GM12878 (cell line): ENCODE measurements at regions not wholly inside any gene's neighbourhood (a gene's known extent, or its start where the extent isn't known, plus 50 kb on each side); places are given as distances from the start of the nearest gene placed in this dataset.

Source experiments
- ATAC-seq: fragments of 200-7000 bp; cut with Tn5 transposase; 3 replicates; pipeline ENCODE4 v1.9.1; 2020; ENCODE audit warnings: mild to moderate bottlenecking, moderate library complexity
- BruUV-seq: library from RNA; stranded (reverse); fragments of 400-500 nt; replicated peaks from 2 replicates; lab custom pipeline; 2021; lab: Mats Ljungman, UMichigan
- CTCF ChIA-PET: fragments of 300-600 bp; sonication (Branson Sonifier 250); formaldehyde crosslinking; extraction: SDS; loops from one replicate; lab custom pipeline; 2021; ENCODE audit warnings: inconsistent platforms; lab: Yijun Ruan, JAX
- POLR2A ChIA-PET: fragments of 350-600 bp; formaldehyde crosslinking; extraction: SDS; loops from one replicate; lab custom pipeline; 2021; ENCODE audit warnings: inconsistent platforms; lab: Charles Lee
- RAD21 ChIA-PET: fragments of 300-600 bp; sonication (Branson Sonifier 250); formaldehyde crosslinking; loops from one replicate; lab custom pipeline; 2023; ENCODE audit warnings: antibody characterized with exemption; ENCODE audit not compliant: unreplicated experiment; lab: Charles Lee
- SMC1A ChIA-PET: fragments of 300-600 bp; sonication (Branson Sonifier 250); formaldehyde crosslinking; loops from one replicate; lab custom pipeline; 2023; ENCODE audit not compliant: unreplicated experiment, uncharacterized antibody; lab: Charles Lee
- DNase-seq: peaks from one replicate; pipeline ENCODE4 v3.0.0-alpha.2; 2011; ENCODE audit warnings: low read depth, low spot score
- FAIRE-seq: peaks from 3 replicates; lab custom pipeline; 2011; peaks lifted over from hg19 to GRCh38; lab: Jason Lieb, UNC
- H2AFZ ChIP-seq: 2 replicates; pipeline ENCODE4 v1.6.0; 2011; ENCODE audit warnings: low read depth, low read length, control low read depth; ENCODE audit not compliant: control insufficient read depth
- H3K27ac ChIP-seq: 2 replicates; pipeline ENCODE4 v1.5.1; 2011; ENCODE audit warnings: control low read depth; ENCODE audit not compliant: control insufficient read depth, insufficient read depth
- H3K27me3 ChIP-seq, 2 experiments: replicated peaks in 1 of 2; 2 replicates each; pipeline versions ENCODE4 v1.6.0 to v1.6.1; 2011; ENCODE audit warnings: low read length in 1 of 2; ENCODE audit not compliant: control insufficient read depth in 2 of 2, insufficient read depth in 2 of 2
- H3K36me3 ChIP-seq, 2 experiments: 2 replicates each; pipeline ENCODE4 v1.5.1; 2011; ENCODE audit warnings: low read length in 1 of 2; ENCODE audit not compliant: control insufficient read depth in 2 of 2, insufficient read depth in 2 of 2
- H3K4me1 ChIP-seq: 2 replicates; pipeline ENCODE4 v1.6.1; 2011; ENCODE audit warnings: mild to moderate bottlenecking, low read length, moderate library complexity, mixed read lengths; ENCODE audit not compliant: control insufficient read depth, insufficient read depth
- H3K4me2 ChIP-seq: 2 replicates; pipeline ENCODE4 v1.6.0; 2011; ENCODE audit warnings: control low read depth; ENCODE audit not compliant: control insufficient read depth, insufficient read depth
- H3K4me3 ChIP-seq: fragments of 200-600 bp; sonication (generic); 2 replicates; pipeline ENCODE4 v1.5.1; 2016
- H3K79me2 ChIP-seq: 2 replicates; pipeline ENCODE4 v1.6.0; 2011; ENCODE audit warnings: low read length; ENCODE audit not compliant: control insufficient read depth, insufficient read depth
- H3K9ac ChIP-seq: 2 replicates; pipeline ENCODE4 v1.8.0; 2011; ENCODE audit warnings: low read length, control low read depth, mixed read lengths; ENCODE audit not compliant: control insufficient read depth, insufficient read depth
- H3K9me3 ChIP-seq: replicated peaks from 3 replicates; pipeline ENCODE4 v1.5.1; 2011; ENCODE audit warnings: mild to moderate bottlenecking, low read length; ENCODE audit not compliant: control insufficient read depth, insufficient read depth
- H4K20me1 ChIP-seq: 2 replicates; pipeline ENCODE4 v1.6.0; 2011; ENCODE audit not compliant: control insufficient read depth, insufficient read depth
- BRCA1 ChIP-seq: IDR thresholded peaks from 2 replicates; pipeline ENCODE4 v1.6.1; 2011; ENCODE audit warnings: low read depth, low read length, improper control_type of control experiment
- SPI1 ChIP-seq: IDR thresholded peaks from 2 replicates; pipeline ENCODE4 v1.6.1; 2011; ENCODE audit warnings: low read depth, mild to moderate bottlenecking, low read length, moderate library complexity, borderline replicate concordance; ENCODE audit not compliant: insufficient read depth
- ZBTB4 ChIP-seq: fragments of 450-650 bp; formaldehyde crosslinking; IDR thresholded peaks from 2 replicates; pipeline ENCODE4 v1.4.0; 2022; ENCODE audit warnings: mild to moderate bottlenecking, moderate library complexity
- ZZZ3 ChIP-seq: IDR thresholded peaks from 2 replicates; pipeline ENCODE4 v1.6.1; 2011; ENCODE audit warnings: low read depth; ENCODE audit not compliant: control insufficient read depth, insufficient read length
- WGBS: methylation state at CpG from one replicate; pipeline ENCODE4 v1.1.6; 2016; ENCODE audit warnings: low lambda C conversion rate; ENCODE audit not compliant: insufficient replicate concordance, insufficient coverage; ENCODE audit errors: missing lambda C conversion rate; 5-methylcytosine and 5-hydroxymethylcytosine counted together
- in situ Hi-C: fragments of 300-500 bp; cut with MboI; formaldehyde crosslinking; loops from 9 replicates; pipeline ENCODE4 v1.14.3; 2018; ENCODE audit warnings: mixed read lengths
- intact Hi-C: fragments of 100-400 bp; cut with micrococcal nuclease; formaldehyde crosslinking; loops from one replicate; pipeline ENCODE4 v1.14.2; 2022; ENCODE audit not compliant: unreplicated experiment

- FAIRE-seq (no peak), DNase-seq (no peak), ATAC-seq (no peak)
- intact Hi-C loops: no loop called here
- WGBS: 4% methylated on average over 1 of the region's 1 CpG
- H3K36me3 ChIP-seq: no peaks in the 10 kb centered on the region
- TF ChIP-seq ZBTB4 (CRISPR knock-in tag): no peak
- no peak for TF ChIP-seq ZZZ3
- TF ChIP-seq BRCA1: no peak
- TF ChIP-seq SPI1: peak; percentile 54
- in situ Hi-C loops: no loop called here
- no peaks in the 10 kb centered on the region for H3K9me3 ChIP-seq
- no peak overlapping the region for H3K4me2 ChIP-seq
- ChIA-PET RAD21 (interaction anchor here (0.6 kb wide), 1 partner anchor 1073 kb away, joined by 3 read pairs; no protein-coding TSS in a partner anchor), SMC1A (interaction anchor here (0.7 to 1.3 kb wide), 2 partner anchors 19 to 21 kb away, joined by 3 to 4 read pairs; no protein-coding TSS in a partner anchor), POLR2A (no interaction called here), CTCF (interaction anchor here (1.7 kb wide), 1 partner anchor 10 kb away, joined by 6 read pairs; no protein-coding TSS in a partner anchor)
- no peaks in the 10 kb centered on the region for H3K79me2 ChIP-seq
- H3K9ac ChIP-seq: no peak overlapping the region
- H3K27ac ChIP-seq: no peak overlapping the region
- H3K4me1 ChIP-seq: no peaks in the 10 kb centered on the region
- H4K20me1 ChIP-seq: no peaks in the 10 kb centered on the region
- H3K4me3 ChIP-seq: no peak overlapping the region
- no peak overlapping the region for H2AFZ ChIP-seq
- no TSS peak for BruUV-seq
- H3K27me3 ChIP-seq: no peaks in the 10 kb centered on the region; a peak in 2 of 4 replicates
Observed at GRCh38 chr9:32899181-32899580, 102.2 kb downstream of the APTX start.
